Limb (tissue), 2 donors: ENCODE measurements at regions not wholly inside any gene's neighbourhood (a gene's known extent, or its start where the extent isn't known, plus 50 kb on each side); places are given as distances from the start of the nearest gene placed in this dataset.

ENCODE experiments used
- DNase-seq, 2 donors: peaks; one replicate each; pipeline ENCODE4 v3.0.0-alpha.2; 2016; ENCODE audit errors: extremely low spot score in 2 of 2

DNA sequence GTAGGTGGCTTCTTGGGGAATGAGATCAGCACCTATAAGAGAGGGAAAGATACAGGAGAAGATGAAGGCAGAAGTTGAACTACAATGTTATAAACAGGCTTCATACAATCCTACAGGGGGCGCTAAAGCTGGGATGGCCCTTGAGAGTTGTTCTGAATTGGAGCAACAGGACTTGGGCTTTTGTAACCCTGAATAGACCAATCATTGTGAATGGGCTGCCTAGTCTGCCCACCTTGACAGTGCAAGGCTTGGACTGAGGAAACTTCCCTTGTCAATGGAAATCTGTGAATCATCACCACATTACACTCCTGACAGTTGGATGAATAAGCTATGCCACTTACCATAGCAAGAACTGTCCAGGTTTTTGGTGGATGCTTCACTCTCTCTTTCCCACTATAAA lies 306.1 kb downstream of the KCNC2 start:
- no peak for DNase-seq

DNA sequence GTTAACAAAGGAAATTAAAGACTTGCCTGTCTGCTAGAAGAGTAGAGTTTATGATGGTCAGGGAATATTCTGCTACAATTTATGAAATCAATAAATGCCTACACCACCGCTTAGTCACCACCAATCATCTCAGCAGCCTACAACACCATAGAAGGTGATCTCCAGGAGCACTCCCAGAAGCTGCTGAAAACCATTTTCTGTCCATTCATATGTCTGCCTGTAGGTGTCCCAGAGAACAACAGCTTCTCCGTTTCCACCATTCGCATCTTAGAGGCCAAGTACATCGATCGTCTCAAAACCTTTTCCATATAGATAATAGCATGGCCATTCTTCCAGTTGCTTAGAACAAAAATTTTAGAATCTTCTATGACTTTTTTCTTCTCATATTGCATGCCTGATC lies 303.4 kb downstream of the KCNC2 start:
- no peak for DNase-seq

DNA sequence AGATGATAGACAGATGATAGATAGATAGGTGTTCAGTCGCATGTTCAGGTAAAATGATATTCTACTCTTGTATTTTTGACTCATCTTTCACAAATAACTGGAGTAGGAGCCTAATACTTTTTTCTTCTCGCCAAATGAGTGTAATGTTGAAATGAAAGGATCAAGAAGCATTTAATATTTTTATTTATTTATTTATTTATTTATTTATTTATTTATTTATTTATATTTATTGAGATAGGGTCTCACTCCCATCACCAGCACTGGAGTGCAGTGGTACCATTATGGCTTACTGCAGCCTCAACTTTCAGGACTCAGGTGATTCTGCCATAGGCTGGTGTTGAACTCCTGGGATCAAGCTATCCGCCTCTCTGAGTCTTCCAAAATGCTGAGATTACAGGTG lies 298.8 kb downstream of the KCNC2 start:
- DNase-seq = no peak

DNA sequence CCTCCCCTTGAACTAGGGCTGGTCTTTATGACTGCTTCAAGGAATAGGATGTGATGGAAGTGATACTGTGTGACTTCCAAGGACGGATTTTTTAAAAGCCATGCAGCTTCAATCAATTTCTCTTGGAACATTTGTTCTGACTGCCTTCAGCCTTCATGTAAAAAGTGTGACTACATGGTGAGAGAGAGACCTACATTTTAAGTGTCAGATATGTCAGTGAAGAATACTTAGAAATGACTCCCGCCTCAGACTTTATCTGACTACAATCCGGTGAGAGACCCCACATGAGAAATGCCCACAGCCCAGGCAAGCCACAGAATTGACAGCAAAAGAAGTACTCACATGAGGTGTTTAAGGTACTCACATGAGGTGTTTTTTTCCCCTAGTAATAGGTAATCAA lies 295.3 kb downstream of the KCNC2 start:
- no peak for DNase-seq

DNA sequence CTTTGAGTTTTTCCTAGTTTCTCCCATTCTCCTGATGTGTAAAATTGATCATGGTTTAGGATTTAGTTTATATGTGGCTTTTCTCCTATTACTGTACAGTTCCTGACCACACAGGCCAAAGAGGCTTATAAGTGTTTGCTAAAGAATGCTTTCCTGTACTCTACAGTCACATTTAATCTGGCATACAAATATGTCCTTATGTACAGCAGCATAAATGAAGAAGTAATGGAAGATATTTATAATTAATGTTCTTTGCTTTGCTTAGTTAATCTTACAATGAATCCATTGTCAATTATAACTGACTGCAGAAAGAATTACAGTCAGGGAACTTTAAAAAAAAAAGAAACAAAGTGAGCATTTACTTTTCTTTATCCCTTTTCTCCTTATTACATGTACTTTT lies 293.9 kb downstream of the KCNC2 start:
- DNase-seq = no peak

DNA sequence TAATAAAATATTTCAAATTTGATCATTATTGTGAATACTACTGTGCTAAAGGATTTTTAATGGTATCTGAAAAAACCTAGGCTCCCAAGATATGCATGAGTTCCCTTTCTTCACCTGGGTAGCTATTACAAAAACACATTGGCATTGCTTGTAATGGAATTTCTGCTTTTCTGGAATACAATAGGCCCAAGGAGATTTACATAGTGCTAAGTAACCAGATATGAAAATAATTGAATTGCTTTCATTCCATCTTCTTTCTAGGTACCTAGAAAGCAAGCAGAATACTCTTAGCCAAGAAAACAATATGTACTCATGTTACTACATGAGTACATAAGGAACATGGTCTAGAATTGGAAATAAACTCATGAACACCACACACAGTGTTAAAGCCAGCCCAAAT lies 291.9 kb downstream of the KCNC2 start:
- DNase-seq = no peak

DNA sequence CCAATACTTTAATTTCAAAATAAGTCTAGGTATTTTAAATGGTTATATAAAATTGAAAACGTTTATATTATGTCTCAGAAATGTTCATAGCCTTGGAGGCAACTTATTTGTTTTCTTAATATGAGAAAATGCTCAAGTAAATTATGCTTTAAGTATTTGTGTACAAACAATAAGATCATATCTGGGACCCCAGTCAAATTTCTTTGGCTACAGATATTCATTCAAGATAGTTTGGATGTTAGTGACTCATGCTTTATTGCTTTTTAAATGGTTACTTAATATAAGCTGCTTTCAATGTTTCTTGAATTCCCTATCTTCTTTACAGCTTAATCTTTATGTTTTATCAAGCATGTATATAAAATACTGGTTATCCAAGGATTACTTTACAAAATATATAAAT lies 291.3 kb downstream of the KCNC2 start:
- DNase-seq = peak in 1 of 2 donors; percentile 3

DNA sequence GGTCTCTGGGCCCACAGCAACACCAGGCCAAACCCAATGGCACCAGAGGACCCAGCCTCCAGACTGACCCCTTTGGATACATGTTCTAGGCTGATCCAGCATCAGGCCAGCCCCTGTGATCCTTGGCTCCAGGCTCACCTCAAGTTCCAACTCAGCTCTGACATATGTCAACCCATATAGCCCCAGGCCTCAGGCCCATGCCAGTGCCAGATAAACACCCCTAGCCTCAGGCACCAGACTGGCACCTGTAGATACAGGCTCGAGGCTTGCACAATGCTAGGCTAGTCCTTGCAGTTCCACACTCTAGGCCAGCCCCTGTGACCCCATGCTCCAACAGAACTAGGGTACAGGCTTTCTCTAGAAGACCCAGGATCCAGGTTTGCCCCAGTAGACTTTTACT lies 287.5 kb downstream of the KCNC2 start:
- DNase-seq = no peak

DNA sequence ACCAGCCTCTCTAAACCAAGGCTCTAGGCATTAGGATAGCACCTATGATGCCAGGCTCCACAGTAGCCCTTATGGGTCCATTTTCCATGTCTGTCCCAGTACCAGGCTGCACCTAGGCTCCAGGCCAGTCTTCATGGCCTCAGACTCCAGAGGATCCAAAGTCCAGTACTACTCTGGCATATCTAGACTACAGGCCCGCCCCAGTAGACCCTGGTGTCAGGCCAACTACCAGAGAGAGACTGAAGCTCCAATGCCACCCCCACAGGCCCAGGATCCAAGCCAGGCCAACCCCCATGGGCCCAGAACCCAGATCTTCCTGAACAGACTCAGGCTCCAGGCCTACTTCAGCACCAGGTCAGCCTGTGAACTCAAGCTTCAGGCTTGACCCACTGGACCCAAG lies 287.0 kb downstream of the KCNC2 start:
- no peak for DNase-seq

DNA sequence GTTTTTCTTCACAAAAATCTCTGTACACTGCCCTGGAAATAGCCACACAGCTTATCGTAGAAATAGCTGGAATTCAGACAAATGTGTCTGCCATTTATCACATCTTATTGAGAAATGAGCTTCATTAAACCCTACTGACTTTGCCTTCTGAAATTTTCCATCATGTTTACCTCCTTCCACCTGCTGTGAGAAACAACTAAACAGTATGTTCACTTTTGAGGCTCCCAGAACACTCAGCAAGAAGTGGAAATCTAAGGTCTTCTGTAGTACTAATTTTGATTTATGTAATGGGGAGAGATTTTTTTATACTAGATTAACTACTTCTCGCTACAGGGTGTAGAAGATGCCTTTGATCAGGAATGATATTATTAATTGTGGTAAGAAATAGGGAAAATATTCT lies 268.0 kb downstream of the KCNC2 start:
- DNase-seq = no peak

DNA sequence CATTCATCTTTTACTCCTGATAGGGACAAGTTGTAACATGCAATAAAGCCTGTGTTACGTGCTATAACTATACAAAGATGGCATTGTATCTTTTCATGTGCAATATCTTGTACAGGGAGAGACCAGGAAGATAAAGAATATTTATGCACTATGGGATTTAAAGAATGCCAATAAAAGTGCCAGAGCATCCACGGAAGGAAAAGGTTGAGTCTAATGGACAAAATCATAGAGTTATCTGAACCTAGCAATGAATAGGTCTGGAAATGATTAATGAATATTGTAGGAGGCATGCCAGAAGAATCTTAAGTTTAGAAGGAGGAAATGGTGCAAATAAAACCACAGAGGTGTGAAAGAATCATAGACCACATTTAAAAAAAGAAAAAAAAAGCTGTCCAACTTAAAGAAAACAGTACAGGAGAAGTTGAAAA lies 263.9 kb downstream of the KCNC2 start:
- no peak for DNase-seq

DNA sequence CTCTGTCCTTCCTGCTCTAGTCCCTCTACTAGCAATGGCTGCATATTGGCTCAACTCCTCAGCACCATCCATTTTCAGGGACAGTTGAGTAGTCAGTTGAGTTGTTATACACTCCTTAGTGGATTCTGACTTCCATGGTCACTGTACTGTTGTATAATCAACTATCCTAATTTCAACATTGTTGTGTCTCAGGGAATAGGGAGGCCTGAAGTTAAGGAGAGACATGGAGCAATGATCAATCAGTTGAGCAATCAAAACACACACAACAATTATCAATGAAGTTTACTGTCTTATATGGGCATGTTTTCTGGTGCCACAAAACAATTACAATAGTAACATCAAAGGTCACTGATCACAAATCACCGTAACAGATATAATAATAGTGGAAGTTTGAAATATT lies 255.9 kb downstream of the KCNC2 start:
- DNase-seq = no peak

DNA sequence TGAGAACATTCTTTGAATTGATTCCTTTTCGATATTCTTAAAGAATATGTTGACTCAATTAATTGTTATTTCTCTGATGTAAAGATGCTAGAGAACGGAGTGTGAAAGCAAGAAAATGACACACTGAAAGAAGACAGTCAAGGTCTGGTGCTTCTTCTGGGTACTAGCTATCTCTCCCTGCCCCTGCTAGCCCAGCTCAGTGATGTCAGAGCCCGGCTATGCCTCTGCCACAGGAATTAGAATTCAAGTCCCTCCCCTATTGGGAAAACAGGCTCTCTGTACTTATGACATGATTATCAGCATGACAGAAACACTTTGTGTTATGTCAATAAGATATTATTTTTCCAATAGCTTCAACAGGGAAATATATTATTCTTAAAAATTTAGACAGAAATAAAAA lies 252.4 kb downstream of the KCNC2 start:
- no peak for DNase-seq

DNA sequence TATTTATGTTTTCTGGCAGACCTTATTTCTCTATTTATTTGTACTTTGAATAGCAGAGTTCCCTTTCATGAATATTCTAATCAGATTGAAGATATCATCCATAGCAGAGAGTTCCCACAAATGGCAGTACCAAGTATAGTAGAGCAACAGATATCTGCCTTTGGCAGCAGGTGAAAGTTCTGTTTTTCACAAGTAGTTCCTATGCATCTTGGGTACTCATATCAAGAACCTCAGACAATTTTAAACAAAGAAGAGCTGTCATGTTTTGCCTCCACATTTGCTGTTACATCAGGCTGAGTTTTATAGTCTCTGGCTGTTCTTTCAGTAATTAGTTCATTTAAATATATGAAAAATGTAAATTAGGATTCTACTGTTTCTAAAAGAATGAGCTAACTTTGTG lies 252.0 kb downstream of the KCNC2 start:
- no peak for DNase-seq

DNA sequence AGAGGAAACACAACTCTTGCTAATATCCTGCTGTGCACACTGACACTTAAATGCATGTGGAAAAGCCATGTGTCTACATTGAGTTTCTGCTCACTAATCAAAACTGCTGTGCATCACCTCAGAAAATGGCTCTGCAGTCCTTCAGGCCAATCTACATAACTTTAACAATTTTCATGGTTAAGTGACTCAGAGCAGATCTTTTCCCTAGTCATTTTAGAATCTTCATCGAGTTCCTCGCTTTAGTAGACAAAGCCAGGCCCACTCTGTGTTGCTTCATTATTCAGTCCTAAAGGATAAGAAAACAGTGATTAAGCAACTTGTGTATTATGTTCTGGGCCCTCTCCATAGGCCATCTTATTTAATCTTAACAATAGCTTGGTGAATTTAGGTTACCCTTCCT lies 250.0 kb downstream of the KCNC2 start:
- DNase-seq = no peak

DNA sequence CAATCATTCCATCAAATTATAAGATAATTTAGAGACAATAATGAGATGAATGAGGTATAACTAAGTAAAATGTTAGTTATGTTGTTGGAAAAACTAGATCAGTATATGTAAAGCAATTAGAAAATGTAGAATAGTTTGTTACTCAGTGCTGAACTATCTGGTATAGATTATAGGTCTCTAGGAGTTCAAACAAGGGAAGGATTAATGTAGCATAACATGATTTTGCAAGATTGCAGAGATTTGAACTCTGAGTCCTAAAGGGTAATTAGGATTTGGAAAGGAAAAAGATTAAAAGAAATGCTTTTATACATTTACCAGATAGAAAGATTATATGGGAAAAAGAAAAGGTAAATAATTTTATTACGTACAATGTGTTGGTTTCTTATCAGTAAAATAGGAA lies 246.3 kb downstream of the KCNC2 start:
- DNase-seq = no peak

DNA sequence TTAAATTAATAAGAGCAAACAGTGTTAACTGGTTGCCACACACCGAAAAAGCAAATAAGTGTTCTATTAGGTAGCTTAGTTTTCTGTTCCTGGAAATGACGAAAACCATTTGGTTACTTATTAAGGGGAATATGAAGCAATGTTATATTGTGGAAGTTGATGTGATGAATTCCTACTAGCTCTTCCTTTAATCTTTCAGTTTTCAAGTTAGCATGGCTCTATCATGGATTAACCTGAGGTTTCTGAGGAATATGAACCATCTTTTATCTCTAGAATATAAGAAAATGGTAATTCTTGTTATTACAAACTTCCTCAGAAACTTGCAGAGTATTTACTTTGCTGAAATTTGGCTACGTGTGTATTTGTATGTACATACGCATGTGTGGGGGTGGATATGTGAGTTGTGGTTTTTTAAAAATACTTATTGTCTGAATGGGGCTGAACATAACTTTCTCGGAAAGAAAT lies 245.7 kb downstream of the KCNC2 start:
- DNase-seq = no peak

DNA sequence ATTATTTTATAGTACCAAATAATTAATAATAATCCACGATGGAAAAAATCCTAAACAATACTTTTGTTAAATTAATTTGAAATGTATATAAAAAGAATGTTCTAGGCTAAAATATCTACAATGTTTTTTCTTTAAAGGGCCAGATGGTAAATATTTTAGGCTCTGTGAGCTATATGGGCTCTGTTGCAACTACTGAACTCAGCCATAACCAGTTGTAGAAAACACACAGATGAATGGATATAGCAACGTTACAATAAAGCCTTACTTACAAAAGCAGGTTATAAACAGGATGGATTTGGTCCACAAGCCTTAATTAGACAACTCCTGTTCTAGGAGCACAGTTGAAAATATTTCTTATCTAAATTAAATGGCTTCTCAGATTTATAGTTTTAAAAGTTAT lies 245.2 kb downstream of the KCNC2 start:
- DNase-seq = no peak

DNA sequence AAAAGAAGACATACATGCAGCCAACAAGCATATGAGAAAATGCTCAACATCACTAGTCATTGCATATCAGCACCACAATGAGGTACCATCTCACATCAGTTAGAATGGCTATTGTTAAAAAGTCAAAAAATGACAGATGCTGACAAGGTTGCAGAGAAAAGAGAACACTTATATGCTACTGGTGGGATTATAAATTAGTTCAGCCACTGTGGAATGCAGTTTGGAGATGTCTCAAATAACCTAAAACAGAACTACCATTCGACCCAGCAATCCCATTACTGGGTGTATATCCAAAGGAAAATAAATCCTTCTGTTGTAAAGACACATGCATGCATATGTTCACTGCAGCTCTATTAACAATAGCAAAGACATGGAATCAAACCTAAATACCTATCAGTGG lies 238.4 kb downstream of the KCNC2 start:
- no peak for DNase-seq

DNA sequence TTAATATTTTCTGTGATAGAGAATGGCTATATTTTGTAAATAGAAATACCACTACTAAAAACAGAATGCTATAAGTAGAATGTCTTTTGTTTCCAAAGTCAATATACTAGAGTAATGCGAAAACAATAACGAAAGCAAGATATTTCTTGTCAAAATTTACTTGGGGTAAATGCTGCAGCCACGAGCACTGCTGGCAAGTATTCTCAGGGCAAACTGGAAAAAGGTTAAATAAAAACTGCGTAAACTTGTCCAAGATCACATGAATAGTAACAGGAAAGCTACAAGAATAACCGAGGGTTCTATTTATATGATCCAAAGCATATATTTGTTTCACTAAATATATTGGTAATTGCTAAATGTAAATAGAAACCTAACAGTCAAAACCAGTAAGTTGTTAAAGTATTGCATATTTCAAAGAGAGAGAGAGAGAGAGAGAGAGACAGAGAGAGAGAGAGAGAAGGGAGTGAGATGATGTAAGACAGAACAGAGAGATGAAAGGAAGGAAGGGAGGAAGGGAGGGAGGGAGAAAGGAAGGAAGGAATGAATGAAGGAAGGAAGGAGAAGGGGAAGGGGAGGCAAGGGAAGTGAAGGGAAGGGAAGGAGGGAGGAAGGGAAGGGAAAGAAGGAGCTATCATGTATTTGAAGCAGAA lies 231.7 kb downstream of the KCNC2 start:
- no peak for DNase-seq

DNA sequence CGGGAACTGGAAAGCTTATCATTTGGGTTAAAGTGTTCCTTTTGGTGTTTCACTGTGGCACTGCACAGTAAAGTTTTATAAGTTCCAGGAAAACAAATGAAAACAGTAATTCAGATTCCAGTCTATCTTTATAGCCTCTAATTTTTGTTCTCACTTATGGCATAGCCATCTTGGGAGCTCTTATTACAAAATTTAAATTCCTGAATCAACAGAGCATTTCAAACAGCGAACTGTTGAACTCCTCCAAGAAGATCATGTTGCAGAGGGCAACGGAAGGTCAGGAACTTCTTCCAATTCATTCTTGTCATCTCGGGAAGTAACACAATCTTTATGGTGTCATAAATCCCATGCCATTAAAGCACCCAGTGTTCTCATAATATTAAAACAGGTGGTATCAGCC lies 229.1 kb downstream of the KCNC2 start:
- peak; percentile 41 to 62 for DNase-seq

DNA sequence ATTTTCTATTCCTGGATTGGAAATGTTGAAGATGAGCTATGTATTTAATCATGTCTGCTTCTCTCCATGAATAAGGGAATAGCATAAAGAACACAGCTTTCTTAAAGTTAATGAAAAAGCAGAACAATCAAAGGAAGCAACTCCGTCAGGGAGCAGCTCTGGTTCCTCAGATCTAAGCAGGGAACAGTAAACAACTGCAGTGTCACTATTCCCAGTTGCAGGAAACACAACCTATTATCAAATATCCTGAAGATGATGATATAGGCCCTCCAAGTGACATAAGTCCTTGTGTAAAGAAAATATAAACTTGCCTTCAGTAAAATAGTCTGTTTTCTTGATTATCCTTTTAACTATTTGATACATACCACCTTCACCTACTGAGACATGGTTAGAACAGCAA lies 228.1 kb downstream of the KCNC2 start:
- no peak for DNase-seq

DNA sequence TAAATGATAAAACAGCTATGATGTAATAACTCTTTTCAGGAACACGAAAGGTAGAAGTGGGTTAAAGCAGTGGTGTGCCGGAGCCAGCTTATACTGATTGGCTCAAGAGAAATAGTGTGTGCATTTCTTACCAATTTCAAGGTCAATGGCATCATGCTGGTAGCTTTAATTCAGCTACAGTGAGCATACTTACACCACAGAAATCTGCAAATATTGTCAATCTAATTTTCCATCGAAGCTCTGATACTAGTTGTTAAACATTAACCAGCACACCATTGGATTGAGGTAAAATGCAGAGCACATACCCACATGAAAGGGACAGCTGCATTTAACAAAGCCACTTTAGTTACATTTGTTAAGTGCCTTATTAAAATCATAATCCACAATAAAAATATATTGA lies 225.7 kb downstream of the KCNC2 start:
- no peak for DNase-seq

DNA sequence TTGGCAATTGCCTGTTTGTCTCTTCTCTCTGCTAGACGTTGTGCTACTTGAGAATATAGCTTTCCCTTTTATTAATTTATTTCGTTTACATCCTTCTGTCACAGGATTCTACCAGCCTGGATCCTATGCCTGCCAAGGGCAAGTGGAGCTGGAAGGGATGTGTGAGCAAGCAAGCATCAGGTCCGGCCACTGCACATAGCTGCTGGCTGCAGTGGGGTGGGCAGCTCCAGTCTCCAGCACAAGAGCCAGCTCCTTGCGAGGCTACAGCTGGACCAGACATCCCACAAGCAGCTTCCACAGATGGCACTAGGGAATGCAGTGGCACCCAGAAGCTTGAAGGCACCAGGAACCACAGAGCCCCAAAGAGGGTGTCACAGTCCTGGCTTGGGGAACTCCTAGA lies 225.0 kb downstream of the KCNC2 start:
- no peak for DNase-seq
